ENCODE measurements at regions not wholly inside any gene's neighbourhood (a gene's known extent, or its start where the extent isn't known, plus 50 kb on each side); places are given as distances from the start of the nearest gene placed in this dataset.

- Histone ChIP-seq H3K79me2 (ENCODE audit: insufficient read depth, low read length) (no peaks in the 10 kb centered on the region), H3K14ac (ENCODE audit: insufficient read depth, low read length) (no peak overlapping the region), H3K18ac (ENCODE audit: insufficient read length, low read depth, low read length) (no peak overlapping the region), H2AFZ (ENCODE audit: low read length) (peak overlapping the region; percentile 11), H3K56ac (ENCODE audit: insufficient read length, low read depth, low read length) (no peak overlapping the region), H4K8ac (replicated peaks; ENCODE audit: insufficient read length, low read depth, low read length) (no peak overlapping the region), H2BK12ac (ENCODE audit: insufficient read length, low read depth, low read length) (no peak overlapping the region), H4K20me1 (ENCODE audit: control insufficient read depth, insufficient read depth, insufficient read length) (no peaks in the 10 kb centered on the region), H3K9ac (ENCODE audit: extremely low read depth, insufficient read length, low read length) (no peak overlapping the region), H3K23me2 (ENCODE audit: insufficient read length, low read depth, low read length, poor library complexity, severe bottlenecking) (no peaks in the 10 kb centered on the region), H3K9me3 (ENCODE audit: control insufficient read depth, low read depth, low read length) (no peaks in the 10 kb centered on the region), H3K23ac (ENCODE audit: insufficient read length, low read depth, low read length) (no peak overlapping the region), H3K27me3 (ENCODE audit: insufficient read depth, low read length) (no peaks in the 10 kb centered on the region), H2BK15ac (ENCODE audit: low read depth, low read length) (no peak overlapping the region), H4K91ac (ENCODE audit: insufficient read length, low read depth, low read length) (no peak overlapping the region), H3K4me2 (ENCODE audit: insufficient read depth, insufficient read length, low read length) (no peak overlapping the region), H2BK120ac (ENCODE audit: low read depth, low read length, poor library complexity, severe bottlenecking) (no peak overlapping the region), H2BK5ac (ENCODE audit: insufficient read length, low read length) (no peak overlapping the region), H3T11ph (ENCODE audit: low read length) (no peak overlapping the region), H3K4me1 (ENCODE audit: insufficient read depth, low read length) (0 out of 2 replicates have a peak, but pooled peaks cover 2% of the 10 kb centered on the region), H3K79me1 (ENCODE audit: insufficient read depth, low read depth, low read length, poor library complexity, severe bottlenecking) (no peaks in the 10 kb centered on the region), H3K27ac (ENCODE audit: insufficient read length, low read depth, low read length) (no peak overlapping the region), H2BK20ac (ENCODE audit: low read depth, low read length, poor library complexity, severe bottlenecking) (no peak overlapping the region), H4K5ac (ENCODE audit: insufficient read length, low read depth, low read length) (no peak overlapping the region), H2AK5ac (ENCODE audit: insufficient read length, low read length) (no peak overlapping the region), H3K4ac (ENCODE audit: low read depth, low read length) (no peak overlapping the region)
- Mint-ChIP-seq H3K27ac (no peak overlapping the region), H3K27me3 (ENCODE audit: low read depth) (no peaks in the 10 kb centered on the region), H3K36me3 (ENCODE audit: insufficient read depth in 1 of 3, low read depth in 3 of 3) (no peaks in the 10 kb centered on the region; a peak in 1 of 7 replicates), H3K4me3 (no peak overlapping the region), H3K4me1 (peaks cover 14 to 17% of the 10 kb centered on the region in 2 experiments), H3K9me3 (no peaks in the 10 kb centered on the region)
- peak; percentile 67 for TF ChIP-seq CTCF (conservative IDR thresholded peaks at IDR 0.05)
- no CpG with 5 or more reads among the region's 5 CpGs for WGBS (ENCODE audit: extremely low coverage, insufficient read length, low lambda C conversion rate)
- peak; percentile 54 for DNase-seq
Measured at GRCh38 chr4:23455456-23456158, 434.2 kb downstream of the PPARGC1A start.
